ENCODE measurements at regions not wholly inside any gene's neighbourhood (a gene's known extent, or its start where the extent isn't known, plus 50 kb on each side); places are given as distances from the start of the nearest gene placed in this dataset.

DNA sequence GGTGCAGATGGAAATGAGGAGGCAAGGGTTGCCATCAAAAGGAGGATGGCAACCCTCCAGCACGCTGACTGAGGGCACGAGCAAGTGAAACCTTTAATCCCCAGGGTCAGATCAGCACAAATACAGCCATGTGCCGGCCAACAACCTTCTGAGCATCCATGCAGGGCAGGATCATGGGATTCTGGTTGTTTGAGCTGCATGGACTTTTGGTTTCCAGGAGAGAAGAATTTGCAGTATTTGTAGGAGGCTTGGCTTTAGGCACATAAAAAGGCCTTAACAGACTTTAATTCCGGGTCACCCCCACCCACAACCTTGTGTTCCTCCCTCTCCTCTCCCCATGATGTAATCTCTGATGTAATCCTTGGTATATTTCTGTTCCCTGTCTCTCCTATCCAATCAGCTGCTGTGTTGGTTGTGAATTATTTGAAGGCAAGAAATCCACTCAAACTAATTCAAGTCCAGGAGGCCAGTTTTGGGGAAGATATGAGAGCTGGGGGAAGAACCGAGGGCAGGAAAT is 254.3 kb downstream of the SHQ1 start:
- Histone ChIP-seq H3K27ac (ENCODE audit: low read depth, low read length) (no peak overlapping the region), H3K4me3 (ENCODE audit: low read length) (no peak overlapping the region), H3K9me3 (ENCODE audit: low read length) (no peaks in the 10 kb centered on the region), H3K27me3 (ENCODE audit: insufficient read depth, low read length, poor library complexity, severe bottlenecking) (no peaks in the 10 kb centered on the region), H3K36me3 (ENCODE audit: insufficient read depth, low read length) (no peaks in the 10 kb centered on the region), H3K4me1 (ENCODE audit: insufficient read depth, low read length) (no peaks in the 10 kb centered on the region)
- no peaks in the 10 kb centered on the region for H3K36me3 Mint-ChIP-seq
- DNase-seq, result no peak
- no peak overlapping the region for H3K4me3 Mint-ChIP-seq
- ChIA-PET CTCF (no interaction called here), POLR2A (no interaction called here)
- H3K27ac Mint-ChIP-seq, result no peak overlapping the region
- no peaks in the 10 kb centered on the region for H3K4me1 Mint-ChIP-seq
- peaks cover under 1 to 4% of the 10 kb centered on the region in 2 donors for H3K27me3 Mint-ChIP-seq
- H3K9me3 Mint-ChIP-seq, result peaks cover 0 to 2% (median 0%) of the 10 kb centered on the region in 5 donors

DNA sequence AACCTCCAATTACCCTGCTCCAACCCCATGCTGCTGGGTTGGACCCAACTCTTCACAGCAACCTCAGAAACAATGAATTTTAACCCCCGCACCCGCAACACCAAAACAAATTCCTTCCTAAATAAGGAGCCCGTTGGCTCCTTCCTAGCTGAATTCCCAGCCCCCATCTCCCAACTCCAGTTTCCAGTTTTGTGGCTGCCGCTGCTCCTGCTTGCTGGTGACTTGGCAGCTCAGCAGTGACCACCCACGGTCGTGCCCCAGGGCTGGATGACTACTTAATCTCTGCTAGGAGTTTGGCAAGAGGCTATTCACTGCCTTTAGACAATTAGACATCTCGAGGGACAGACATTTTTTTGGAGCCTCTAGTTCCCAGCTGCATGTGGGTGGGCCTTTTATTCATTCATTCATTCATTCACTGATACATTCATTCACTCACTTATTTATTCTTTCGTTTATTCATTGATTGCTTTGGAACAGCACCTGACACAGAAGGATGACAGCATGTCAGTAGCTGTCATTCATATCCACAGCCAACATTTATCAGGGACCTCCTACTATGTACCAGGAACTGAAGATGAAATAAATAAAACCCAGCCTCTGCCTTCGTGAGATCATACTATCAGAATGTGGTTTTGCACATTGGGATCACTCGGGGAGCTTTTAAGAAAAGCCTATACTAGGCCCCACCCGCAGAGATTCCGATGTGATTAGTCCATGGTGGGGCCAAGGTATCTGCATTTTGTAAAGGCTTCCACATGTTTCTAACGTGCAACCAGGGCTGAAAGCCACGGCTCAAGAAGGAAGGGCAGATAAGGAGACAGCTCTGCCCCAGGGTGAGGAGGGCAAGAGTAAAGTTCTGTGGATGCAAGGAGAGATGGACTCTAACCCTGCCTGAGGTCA is 256.5 kb downstream of the SHQ1 start:
- H3K4me3 ChIP-seq (ENCODE audit: low read length), result no peak overlapping the region
- ChIA-PET CTCF (no interaction called here), POLR2A (no interaction called here)
- Mint-ChIP-seq H3K4me1 (no peaks in the 10 kb centered on the region), H3K9me3 (no peaks in the 10 kb centered on the region), H3K27me3 (peaks cover 0 to 6% of the 10 kb centered on the region in 2 donors), H3K27ac (peak overlapping the region in 1 of 8 donors; percentile 13), H3K36me3 (no peaks in the 10 kb centered on the region), H3K4me3 (no peak overlapping the region)
- H3K27ac ChIP-seq (ENCODE audit: low read depth, low read length), result no peak overlapping the region
- no peaks in the 10 kb centered on the region for H3K9me3 ChIP-seq (ENCODE audit: low read length)
- no peaks in the 10 kb centered on the region for H3K27me3 ChIP-seq (ENCODE audit: insufficient read depth, low read length, poor library complexity, severe bottlenecking)
- H3K4me1 ChIP-seq (ENCODE audit: insufficient read depth, low read length), result no peaks in the 10 kb centered on the region
- no peak for DNase-seq
- H3K36me3 ChIP-seq (ENCODE audit: insufficient read depth, low read length), result no peaks in the 10 kb centered on the region

DNA sequence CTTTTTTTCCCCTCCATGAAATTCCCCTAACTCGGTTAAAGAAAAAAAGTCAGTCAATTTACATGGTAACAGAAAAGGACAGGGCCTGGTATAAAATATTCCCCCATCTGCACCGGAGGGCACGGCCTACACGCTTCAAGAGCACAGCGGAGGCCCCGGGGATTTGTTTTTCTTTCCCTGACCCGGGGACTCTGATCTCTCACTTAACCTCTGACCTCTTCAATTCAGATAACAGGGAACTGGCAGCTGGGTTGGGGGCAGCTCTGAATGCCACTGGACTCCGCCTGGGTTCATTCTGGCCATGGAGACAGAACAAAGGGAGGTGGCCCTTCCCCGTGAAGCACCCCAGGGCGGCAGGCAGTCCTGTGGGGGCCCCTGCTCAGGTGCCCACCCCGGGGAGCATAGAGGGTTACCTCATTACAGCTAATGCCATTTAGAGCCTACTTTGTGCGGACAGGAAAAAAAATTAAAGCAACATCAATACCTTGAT is 257.5 kb downstream of the SHQ1 start:
- H3K4me1 Mint-ChIP-seq, result no peaks in the 10 kb centered on the region
- H3K36me3 Mint-ChIP-seq, result no peaks in the 10 kb centered on the region
- POLR2A ChIA-PET, result no interaction called here
- Histone ChIP-seq H3K4me3 (ENCODE audit: low read length) (no peak overlapping the region), H3K27ac (ENCODE audit: low read depth, low read length) (no peak overlapping the region), H3K4me1 (ENCODE audit: insufficient read depth, low read length) (no peaks in the 10 kb centered on the region), H3K27me3 (ENCODE audit: insufficient read depth, low read length, poor library complexity, severe bottlenecking) (no peaks in the 10 kb centered on the region), H3K36me3 (ENCODE audit: insufficient read depth, low read length) (no peaks in the 10 kb centered on the region), H3K9me3 (ENCODE audit: low read length) (no peaks in the 10 kb centered on the region)
- CTCF ChIA-PET, result no interaction called here
- no peak overlapping the region for H3K4me3 Mint-ChIP-seq
- H3K27me3 Mint-ChIP-seq, result peaks cover 0 to 6% of the 10 kb centered on the region in 2 donors
- no peaks in the 10 kb centered on the region for H3K9me3 Mint-ChIP-seq
- no peak overlapping the region for H3K27ac Mint-ChIP-seq
- no peak for DNase-seq

DNA sequence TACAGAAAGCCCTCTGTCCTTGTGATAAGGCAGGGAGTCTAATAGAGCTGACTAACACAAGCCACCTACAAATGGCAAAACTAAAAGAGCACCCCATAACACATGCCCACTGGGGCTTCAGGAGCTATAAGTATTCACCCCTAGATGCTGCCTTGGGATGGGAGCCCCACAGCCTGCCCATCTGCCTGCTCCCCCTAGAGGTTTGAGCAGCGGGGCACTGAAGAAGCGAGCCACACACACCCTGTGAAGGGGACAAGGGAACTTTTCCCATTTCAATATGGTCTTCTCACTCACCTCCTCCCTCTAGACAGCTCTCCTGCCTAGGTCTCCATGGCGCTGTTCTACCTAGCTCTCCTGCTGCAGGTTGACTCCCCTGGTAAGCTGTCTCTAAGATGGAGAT is 261.0 kb downstream of the SHQ1 start:
- H3K27me3 ChIP-seq (ENCODE audit: insufficient read depth, low read length, poor library complexity, severe bottlenecking), result no peaks in the 10 kb centered on the region
- H3K27me3 Mint-ChIP-seq, result peaks cover 2 to 6% of the 10 kb centered on the region in 2 donors
- no peaks in the 10 kb centered on the region for H3K9me3 Mint-ChIP-seq
- no peaks in the 10 kb centered on the region for H3K4me1 Mint-ChIP-seq
- no peaks in the 10 kb centered on the region for H3K9me3 ChIP-seq (ENCODE audit: low read length)
- peak overlapping the region in 1 of 8 donors; percentile 27 for H3K27ac Mint-ChIP-seq
- H3K36me3 ChIP-seq (ENCODE audit: insufficient read depth, low read length), result no peaks in the 10 kb centered on the region
- POLR2A ChIA-PET, result no interaction called here
- CTCF ChIA-PET, result no interaction called here
- no peak overlapping the region for H3K4me3 ChIP-seq (ENCODE audit: low read length)
- H3K36me3 Mint-ChIP-seq, result no peaks in the 10 kb centered on the region
- DNase-seq, result no peak
- H3K4me1 ChIP-seq (ENCODE audit: insufficient read depth, low read length), result no peaks in the 10 kb centered on the region
- H3K4me3 Mint-ChIP-seq, result no peak overlapping the region
- H3K27ac ChIP-seq (ENCODE audit: low read depth, low read length), result no peak overlapping the region

DNA sequence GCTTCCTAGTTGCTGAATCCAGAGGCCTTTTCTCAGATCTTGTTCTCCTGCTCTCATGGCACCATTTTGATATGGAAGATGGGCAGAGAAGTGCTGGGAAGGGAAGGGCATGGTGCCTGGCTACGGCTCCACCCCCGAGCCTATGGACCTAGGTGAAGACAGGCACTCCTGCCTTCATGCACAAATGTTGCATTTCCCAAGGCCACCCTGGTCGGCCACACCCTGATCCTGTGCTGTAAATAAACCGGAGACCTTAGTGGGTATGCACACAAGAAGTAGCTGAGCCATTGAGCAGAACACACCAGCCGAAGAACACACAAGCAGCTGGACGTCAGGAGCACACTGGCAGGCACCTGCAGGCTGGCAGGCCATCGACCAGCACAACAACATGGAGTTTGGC is 261.6 kb downstream of the SHQ1 start:
- POLR2A ChIA-PET, result no interaction called here
- Mint-ChIP-seq H3K4me3 (no peak overlapping the region), H3K27me3 (peaks cover 5 to 6% of the 10 kb centered on the region in 2 donors), H3K9me3 (no peaks in the 10 kb centered on the region), H3K36me3 (no peaks in the 10 kb centered on the region), H3K27ac (no peak overlapping the region), H3K4me1 (no peaks in the 10 kb centered on the region)
- Histone ChIP-seq H3K4me3 (ENCODE audit: low read length) (no peak overlapping the region), H3K9me3 (ENCODE audit: low read length) (no peaks in the 10 kb centered on the region), H3K4me1 (ENCODE audit: insufficient read depth, low read length) (no peaks in the 10 kb centered on the region), H3K36me3 (ENCODE audit: insufficient read depth, low read length) (no peaks in the 10 kb centered on the region), H3K27me3 (ENCODE audit: insufficient read depth, low read length, poor library complexity, severe bottlenecking) (no peaks in the 10 kb centered on the region), H3K27ac (ENCODE audit: low read depth, low read length) (no peak overlapping the region)
- CTCF ChIA-PET, result no interaction called here
- DNase-seq, result no peak

DNA sequence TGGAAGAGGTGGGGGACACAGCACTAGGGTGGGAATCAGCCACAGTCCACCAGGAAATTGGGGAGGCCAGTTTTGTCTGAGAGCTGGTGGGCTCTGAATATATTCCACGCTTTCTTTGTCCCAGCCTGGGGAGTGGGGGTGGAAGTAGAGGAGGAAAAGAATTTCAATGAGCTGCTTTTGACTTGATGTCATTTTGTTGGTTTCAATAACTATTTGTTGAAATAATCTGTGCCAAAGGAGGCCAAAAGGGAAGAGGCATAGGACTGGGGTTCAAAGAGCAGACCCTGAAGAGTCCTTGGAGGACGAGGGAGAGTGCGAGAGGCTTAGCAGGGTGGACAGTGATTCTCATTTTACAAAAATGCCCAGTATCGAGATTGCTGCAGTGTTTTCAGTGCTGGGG is 262.3 kb downstream of the SHQ1 start:
- Histone ChIP-seq H3K4me3 (ENCODE audit: low read length) (no peak overlapping the region), H3K27me3 (ENCODE audit: insufficient read depth, low read length, poor library complexity, severe bottlenecking) (no peaks in the 10 kb centered on the region), H3K9me3 (ENCODE audit: low read length) (no peaks in the 10 kb centered on the region), H3K4me1 (ENCODE audit: insufficient read depth, low read length) (no peaks in the 10 kb centered on the region), H3K36me3 (ENCODE audit: insufficient read depth, low read length) (no peaks in the 10 kb centered on the region), H3K27ac (ENCODE audit: low read depth, low read length) (no peak overlapping the region)
- no peaks in the 10 kb centered on the region for H3K9me3 Mint-ChIP-seq
- H3K4me3 Mint-ChIP-seq, result no peak overlapping the region
- no peaks in the 10 kb centered on the region for H3K4me1 Mint-ChIP-seq
- ChIA-PET POLR2A (no interaction called here), CTCF (no interaction called here)
- H3K27ac Mint-ChIP-seq, result no peak overlapping the region
- peaks cover 3 to 5% of the 10 kb centered on the region in 2 donors for H3K27me3 Mint-ChIP-seq
- no peaks in the 10 kb centered on the region for H3K36me3 Mint-ChIP-seq
- DNase-seq, result no peak

DNA sequence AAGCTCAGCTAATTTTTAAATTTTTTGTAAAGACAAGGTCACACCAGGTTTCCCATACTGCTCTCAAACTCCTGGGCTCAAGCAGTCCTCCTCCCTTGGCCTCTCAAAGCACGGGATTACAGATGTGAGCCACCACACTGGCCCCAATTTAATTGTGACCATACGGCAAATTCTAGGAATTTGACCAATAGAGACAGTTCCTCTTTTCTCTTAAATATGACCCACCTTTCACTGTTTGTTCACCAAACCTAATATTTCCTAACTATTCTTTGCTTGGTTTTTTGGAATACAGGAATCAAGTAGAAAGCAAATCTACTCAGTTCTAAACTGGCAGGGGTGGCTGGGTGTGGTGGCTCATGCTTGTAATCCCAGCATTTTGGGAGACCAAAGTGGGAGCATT is 264.0 kb downstream of the SHQ1 start:
- no peaks in the 10 kb centered on the region for H3K9me3 Mint-ChIP-seq
- peaks cover 5 to 8% of the 10 kb centered on the region in 2 donors for H3K27me3 Mint-ChIP-seq
- H3K36me3 ChIP-seq (ENCODE audit: insufficient read depth, low read length), result no peaks in the 10 kb centered on the region
- H3K4me3 Mint-ChIP-seq, result no peak overlapping the region
- no peak overlapping the region for H3K27ac Mint-ChIP-seq
- ChIA-PET POLR2A (no interaction called here), CTCF (no interaction called here)
- H3K36me3 Mint-ChIP-seq, result no peaks in the 10 kb centered on the region
- H3K4me1 Mint-ChIP-seq, result no peaks in the 10 kb centered on the region
- H3K9me3 ChIP-seq (ENCODE audit: low read length), result no peaks in the 10 kb centered on the region
- H3K4me3 ChIP-seq (ENCODE audit: low read length), result no peak overlapping the region
- H3K4me1 ChIP-seq (ENCODE audit: insufficient read depth, low read length), result no peaks in the 10 kb centered on the region
- DNase-seq, result no peak
- no peaks in the 10 kb centered on the region for H3K27me3 ChIP-seq (ENCODE audit: insufficient read depth, low read length, poor library complexity, severe bottlenecking)
- H3K27ac ChIP-seq (ENCODE audit: low read depth, low read length), result no peak overlapping the region

DNA sequence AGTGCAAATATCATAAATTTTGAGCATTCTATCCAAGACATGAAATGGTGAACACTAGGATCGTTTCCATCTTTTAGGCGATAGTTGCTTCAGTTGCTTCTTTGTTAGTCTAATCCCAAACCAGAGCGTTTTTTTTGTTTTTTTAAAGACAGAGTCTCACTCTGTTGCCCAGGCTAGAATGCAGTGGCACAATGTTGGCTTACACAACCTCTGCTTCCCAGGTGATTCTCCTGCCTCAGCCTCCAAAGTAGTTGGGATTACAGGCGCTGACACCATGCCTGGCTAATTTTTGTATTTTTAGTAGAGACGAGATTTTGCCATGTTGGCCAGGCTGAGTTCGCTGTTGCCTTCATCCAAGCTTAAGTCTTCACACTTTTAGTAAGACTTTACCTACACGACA is 265.3 kb downstream of the SHQ1 start:
- no peak for DNase-seq
- POLR2A ChIA-PET, result no interaction called here
- Histone ChIP-seq H3K4me3 (ENCODE audit: low read length) (no peak overlapping the region), H3K27me3 (ENCODE audit: insufficient read depth, low read length, poor library complexity, severe bottlenecking) (no peaks in the 10 kb centered on the region), H3K4me1 (ENCODE audit: insufficient read depth, low read length) (no peaks in the 10 kb centered on the region), H3K36me3 (ENCODE audit: insufficient read depth, low read length) (no peaks in the 10 kb centered on the region), H3K9me3 (ENCODE audit: low read length) (no peaks in the 10 kb centered on the region), H3K27ac (ENCODE audit: low read depth, low read length) (no peak overlapping the region)
- H3K36me3 Mint-ChIP-seq, result no peaks in the 10 kb centered on the region
- H3K27me3 Mint-ChIP-seq, result peaks cover 5% of the 10 kb centered on the region in 2 donors
- H3K9me3 Mint-ChIP-seq, result no peaks in the 10 kb centered on the region
- no peak overlapping the region for H3K27ac Mint-ChIP-seq
- CTCF ChIA-PET, result no interaction called here
- no peak overlapping the region for H3K4me3 Mint-ChIP-seq
- H3K4me1 Mint-ChIP-seq, result no peaks in the 10 kb centered on the region
